ENCODE measurements at regions not wholly inside any gene's neighbourhood (a gene's known extent, or its start where the extent isn't known, plus 50 kb on each side); places are given as distances from the start of the nearest gene placed in this dataset.

DNA sequence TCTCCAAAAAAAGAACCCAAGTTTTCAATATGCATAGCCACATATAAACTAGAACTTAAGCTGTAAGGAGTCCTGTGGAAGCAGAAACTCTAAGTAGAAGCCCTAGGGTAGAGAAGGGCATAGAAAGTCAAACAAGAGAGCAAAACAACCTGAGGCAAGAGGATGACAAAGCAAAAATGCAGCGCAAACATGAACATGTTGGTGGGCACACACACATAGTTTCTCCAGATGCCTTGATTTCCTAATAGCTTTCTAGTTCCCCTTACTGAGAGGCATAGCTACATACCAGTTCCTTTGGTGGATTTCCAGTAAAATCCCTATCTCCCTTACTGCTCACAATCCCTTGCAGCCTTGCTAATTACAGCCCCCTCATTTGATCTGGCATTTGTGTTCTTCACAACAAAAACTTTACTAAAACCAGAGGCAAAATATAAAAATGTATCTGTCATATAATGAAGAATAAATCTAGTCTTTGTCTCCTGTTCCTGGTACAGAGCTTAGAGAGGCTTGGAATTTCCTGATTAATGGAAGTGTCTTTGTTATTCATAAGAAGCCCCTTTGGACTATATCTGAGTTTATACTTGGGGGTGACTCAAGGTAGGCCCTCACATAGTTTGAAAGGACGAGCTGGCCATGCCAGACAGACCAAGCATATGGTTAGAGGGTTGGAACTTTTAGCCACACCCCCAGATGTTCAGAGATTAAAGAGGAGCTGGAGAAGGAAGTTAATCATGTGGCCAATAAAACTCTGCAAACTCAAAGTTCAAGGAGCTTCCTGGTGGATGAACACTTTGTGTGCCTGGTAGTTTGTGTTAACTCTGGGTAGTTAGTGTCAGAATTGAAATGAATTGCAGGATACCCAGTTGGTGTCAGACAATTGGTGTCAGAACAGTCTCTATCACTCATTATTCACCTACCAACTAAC, 52.7 kb upstream of the ZCCHC13 start:
- no peaks in the 10 kb centered on the region for H3K9me3 Mint-ChIP-seq

GRCh38 chrX:74250574-74250973, 53.4 kb upstream of the ZCCHC13 start:
- no peaks in the 10 kb centered on the region for H3K9me3 Mint-ChIP-seq
- no peaks in the 10 kb centered on the region for H3K27me3 Mint-ChIP-seq

More for the DNA sequence above, 52.7 kb upstream of the ZCCHC13 start:
- Mint-ChIP-seq H3K36me3 (ENCODE audit: low read depth) (peaks cover 25% of the 10 kb centered on the region), H3K4me1 (ENCODE audit: low read depth) (peaks cover 34% of the 10 kb centered on the region), H3K27ac (peak overlapping the region; percentile 86), H3K27me3 (no peaks in the 10 kb centered on the region), H3K4me3 (no peak overlapping the region)
- intact Hi-C loops (cut with micrococcal nuclease), result loop anchor here (5.0 kb wide), 1 partner anchor 36 kb away; no protein-coding TSS in a partner anchor

DNA sequence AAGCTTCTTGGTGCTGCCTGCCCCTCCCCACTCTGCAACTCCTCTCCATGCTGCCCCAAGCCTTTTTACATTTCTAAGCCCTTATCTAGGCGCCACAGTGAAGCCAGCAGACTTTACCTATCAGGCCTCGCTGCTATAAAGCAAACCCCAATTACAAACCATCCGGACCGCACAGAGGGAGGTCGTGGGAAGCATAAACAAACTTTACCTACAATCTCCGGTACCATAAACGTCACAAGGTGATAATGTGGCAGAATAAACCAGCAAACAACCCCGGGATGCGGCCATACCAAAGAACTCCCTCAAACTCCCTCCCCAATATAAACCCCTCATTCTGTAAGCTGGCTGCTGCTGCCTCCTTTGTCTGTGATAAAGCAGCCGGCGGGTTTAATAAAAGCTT, 54.0 kb upstream of the ZCCHC13 start:
- peaks cover 34% of the 10 kb centered on the region for H3K4me1 Mint-ChIP-seq (ENCODE audit: low read depth)
- H3K36me3 Mint-ChIP-seq (ENCODE audit: low read depth), result peaks cover 23% of the 10 kb centered on the region
- no peak overlapping the region for H3K4me3 Mint-ChIP-seq
- H3K27me3 Mint-ChIP-seq, result no peaks in the 10 kb centered on the region
- peak overlapping the region; percentile 86 for H3K27ac Mint-ChIP-seq
- intact Hi-C loops (cut with micrococcal nuclease), result loop anchor here (5.0 kb wide), 1 partner anchor 37 kb away; no protein-coding TSS in a partner anchor
- H3K9me3 Mint-ChIP-seq, result no peaks in the 10 kb centered on the region

More at GRCh38 chrX:74250574-74250973, 53.4 kb upstream of the ZCCHC13 start:
- Mint-ChIP-seq H3K27ac (peak overlapping the region; percentile 86), H3K4me3 (no peak overlapping the region), H3K36me3 (ENCODE audit: low read depth) (peaks cover 23% of the 10 kb centered on the region), H3K4me1 (ENCODE audit: low read depth) (peaks cover 34% of the 10 kb centered on the region)
- intact Hi-C loops (cut with micrococcal nuclease), result loop anchor here (5.0 kb wide), 1 partner anchor 37 kb away; no protein-coding TSS in a partner anchor

DNA sequence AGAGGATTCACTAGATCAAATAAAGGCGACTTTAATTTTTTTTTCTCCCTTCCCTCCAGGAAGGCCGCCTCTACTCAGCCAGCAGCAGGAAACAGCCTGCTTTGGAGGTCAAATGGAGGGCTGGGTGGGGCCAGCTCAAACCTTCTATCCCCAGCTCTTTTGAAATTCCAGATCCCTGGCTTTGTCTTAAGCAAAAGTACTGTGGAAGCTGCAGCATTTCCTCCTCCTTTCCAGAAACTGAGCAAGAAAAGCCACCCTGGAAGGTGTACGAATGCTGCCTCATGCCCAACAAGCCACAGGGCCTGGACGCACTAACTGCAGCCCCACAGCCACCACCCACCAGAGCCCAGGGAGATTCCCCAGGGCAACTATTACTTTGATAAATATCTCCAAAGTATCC, 55.1 kb upstream of the ZCCHC13 start:
- peaks cover 24% of the 10 kb centered on the region for H3K4me1 Mint-ChIP-seq (ENCODE audit: low read depth)
- H3K36me3 Mint-ChIP-seq (ENCODE audit: low read depth), result peaks cover 16% of the 10 kb centered on the region
- no peaks in the 10 kb centered on the region for H3K9me3 Mint-ChIP-seq
- peak overlapping the region; percentile 32 for H3K27ac Mint-ChIP-seq
- H3K27me3 Mint-ChIP-seq, result no peaks in the 10 kb centered on the region
- intact Hi-C loops (cut with micrococcal nuclease), result no loop called here
- no peak overlapping the region for H3K4me3 Mint-ChIP-seq

DNA sequence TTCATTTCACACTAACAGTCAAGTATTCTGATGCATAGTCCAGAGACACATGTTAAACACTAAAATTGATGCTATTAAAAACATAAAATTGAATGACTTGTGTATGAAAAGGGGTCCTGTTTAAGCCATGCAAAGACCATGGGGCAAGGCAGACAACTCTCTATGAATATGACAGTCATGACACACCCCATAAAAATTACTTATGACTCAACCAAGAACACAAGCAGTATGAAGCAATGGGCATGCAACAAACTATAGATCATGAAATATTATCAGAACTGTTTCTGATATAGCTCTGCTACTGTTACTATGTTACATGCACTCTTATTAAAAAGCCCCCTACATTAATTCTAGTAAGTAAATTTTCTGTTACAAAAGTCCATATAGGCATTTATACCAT, 57.5 kb upstream of the ZCCHC13 start:
- Mint-ChIP-seq H3K4me3 (no peak overlapping the region), H3K9me3 (no peaks in the 10 kb centered on the region), H3K4me1 (ENCODE audit: low read depth) (peaks cover 21% of the 10 kb centered on the region), H3K27ac (no peak overlapping the region), H3K36me3 (ENCODE audit: low read depth) (peaks cover 38% of the 10 kb centered on the region), H3K27me3 (no peaks in the 10 kb centered on the region)
- intact Hi-C loops (cut with micrococcal nuclease), result no loop called here

GRCh38 chrX:74242484-74243138, 61.4 kb upstream of the ZCCHC13 start:
- Mint-ChIP-seq H3K27ac (no peak overlapping the region), H3K36me3 (ENCODE audit: low read depth) (peaks cover 49% of the 10 kb centered on the region), H3K4me3 (no peak overlapping the region), H3K27me3 (no peaks in the 10 kb centered on the region), H3K9me3 (no peaks in the 10 kb centered on the region), H3K4me1 (ENCODE audit: low read depth) (no peaks in the 10 kb centered on the region)
- intact Hi-C loops (cut with micrococcal nuclease), result no loop called here

- H3K36me3 Mint-ChIP-seq (ENCODE audit: low read depth), result peaks cover 49% of the 10 kb centered on the region
Observed at GRCh38 chrX:74242050-74242449, 61.9 kb upstream of the ZCCHC13 start.

DNA sequence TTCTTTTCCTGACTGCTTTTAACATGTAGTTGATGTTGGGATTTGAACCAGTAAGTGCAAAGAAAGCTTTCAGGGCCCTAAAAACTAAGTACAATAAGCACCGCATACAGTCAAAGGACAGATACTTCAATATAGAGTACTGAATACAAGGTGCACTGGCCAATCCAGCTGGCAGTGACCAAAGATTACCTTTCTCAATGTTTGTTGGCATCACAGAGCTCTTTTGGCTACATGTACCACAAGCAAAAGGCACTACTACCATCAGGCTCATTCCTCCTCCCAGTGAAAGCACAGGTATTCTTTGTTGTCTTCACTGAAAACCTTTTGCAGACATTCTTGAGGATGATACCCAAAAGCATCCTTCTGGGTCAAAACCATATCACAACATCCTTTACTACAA, 65.2 kb upstream of the ZCCHC13 start:
- peaks cover 37% of the 10 kb centered on the region for H3K36me3 Mint-ChIP-seq (ENCODE audit: low read depth)
- H3K4me3 Mint-ChIP-seq, result no peak overlapping the region
- intact Hi-C loops (cut with micrococcal nuclease), result loop anchor here (10.0 kb wide), 1 partner anchor 46 kb away; no protein-coding TSS in a partner anchor
- H3K9me3 Mint-ChIP-seq, result no peaks in the 10 kb centered on the region
- H3K27ac Mint-ChIP-seq, result no peak overlapping the region
- H3K4me1 Mint-ChIP-seq (ENCODE audit: low read depth), result no peaks in the 10 kb centered on the region
- H3K27me3 Mint-ChIP-seq, result no peaks in the 10 kb centered on the region

More at GRCh38 chrX:74242050-74242449, 61.9 kb upstream of the ZCCHC13 start:
- intact Hi-C loops (cut with micrococcal nuclease), result no loop called here
- Mint-ChIP-seq H3K4me1 (ENCODE audit: low read depth) (no peaks in the 10 kb centered on the region), H3K27me3 (no peaks in the 10 kb centered on the region), H3K4me3 (no peak overlapping the region), H3K27ac (no peak overlapping the region), H3K9me3 (no peaks in the 10 kb centered on the region)

GRCh38 chrX:74234818-74235217, 69.2 kb upstream of the ZCCHC13 start:
- intact Hi-C loops (cut with micrococcal nuclease), result loop anchor here (10.0 kb wide), 1 partner anchor 50 kb away; no protein-coding TSS in a partner anchor
- Mint-ChIP-seq H3K9me3 (no peaks in the 10 kb centered on the region), H3K36me3 (ENCODE audit: low read depth) (peaks cover 5% of the 10 kb centered on the region), H3K4me3 (no peak overlapping the region), H3K27ac (no peak overlapping the region), H3K27me3 (no peaks in the 10 kb centered on the region), H3K4me1 (ENCODE audit: low read depth) (no peaks in the 10 kb centered on the region)

- Mint-ChIP-seq H3K27ac (no peak overlapping the region), H3K4me3 (no peak overlapping the region), H3K9me3 (no peaks in the 10 kb centered on the region), H3K27me3 (no peaks in the 10 kb centered on the region), H3K36me3 (ENCODE audit: low read depth) (peaks cover 7% of the 10 kb centered on the region), H3K4me1 (ENCODE audit: low read depth) (no peaks in the 10 kb centered on the region)
- intact Hi-C loops (cut with micrococcal nuclease), result loop anchor here (10.0 kb wide), 1 partner anchor 52 kb away; no protein-coding TSS in a partner anchor
Observed at GRCh38 chrX:74232859-74233258, 71.1 kb upstream of the ZCCHC13 start.

DNA sequence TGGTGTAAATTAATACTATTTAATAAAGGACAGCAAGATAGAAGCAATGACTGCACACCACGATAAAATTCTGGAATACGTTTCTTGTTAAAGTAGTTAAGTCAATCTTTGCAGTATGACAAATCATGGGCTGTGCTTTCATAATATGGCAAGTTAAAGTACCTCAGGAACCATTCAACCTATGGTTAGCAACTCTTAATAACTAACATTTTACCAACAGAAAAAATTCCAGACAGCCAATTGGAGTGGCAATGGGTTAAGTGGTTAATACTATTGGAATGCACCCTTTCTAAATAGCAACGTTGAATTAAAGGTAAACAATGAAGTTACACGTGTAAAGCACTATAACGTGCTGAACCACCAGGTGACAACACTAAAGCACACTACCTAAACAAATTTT, 72.4 kb upstream of the ZCCHC13 start:
- H3K4me3 Mint-ChIP-seq, result no peak overlapping the region
- H3K27ac Mint-ChIP-seq, result no peak overlapping the region
- H3K27me3 Mint-ChIP-seq, result no peaks in the 10 kb centered on the region
- no peaks in the 10 kb centered on the region for H3K9me3 Mint-ChIP-seq
- no peaks in the 10 kb centered on the region for H3K4me1 Mint-ChIP-seq (ENCODE audit: low read depth)
- peaks cover 11% of the 10 kb centered on the region for H3K36me3 Mint-ChIP-seq (ENCODE audit: low read depth)
- intact Hi-C loops (cut with micrococcal nuclease), result loop anchor here (10.0 kb wide), 1 partner anchor 53 kb away; no protein-coding TSS in a partner anchor

GRCh38 chrX:74230094-74230493, 73.9 kb upstream of the ZCCHC13 start:
- Mint-ChIP-seq H3K9me3 (no peaks in the 10 kb centered on the region), H3K36me3 (ENCODE audit: low read depth) (peaks cover 27% of the 10 kb centered on the region), H3K27ac (no peak overlapping the region), H3K27me3 (no peaks in the 10 kb centered on the region), H3K4me3 (no peak overlapping the region), H3K4me1 (ENCODE audit: low read depth) (no peaks in the 10 kb centered on the region)
- intact Hi-C loops (cut with micrococcal nuclease), result loop anchor here (10.0 kb wide), 1 partner anchor 55 kb away; no protein-coding TSS in a partner anchor

- H3K36me3 Mint-ChIP-seq (ENCODE audit: low read depth), result peaks cover 71% of the 10 kb centered on the region
- H3K27me3 Mint-ChIP-seq, result no peaks in the 10 kb centered on the region
- H3K9me3 Mint-ChIP-seq, result no peaks in the 10 kb centered on the region
- H3K27ac Mint-ChIP-seq, result no peak overlapping the region
- intact Hi-C loops (cut with micrococcal nuclease), result no loop called here
- H3K4me1 Mint-ChIP-seq (ENCODE audit: low read depth), result peaks cover 6% of the 10 kb centered on the region
- no peak overlapping the region for H3K4me3 Mint-ChIP-seq
Observed at GRCh38 chrX:74225111-74225510, 78.9 kb upstream of the ZCCHC13 start.

DNA sequence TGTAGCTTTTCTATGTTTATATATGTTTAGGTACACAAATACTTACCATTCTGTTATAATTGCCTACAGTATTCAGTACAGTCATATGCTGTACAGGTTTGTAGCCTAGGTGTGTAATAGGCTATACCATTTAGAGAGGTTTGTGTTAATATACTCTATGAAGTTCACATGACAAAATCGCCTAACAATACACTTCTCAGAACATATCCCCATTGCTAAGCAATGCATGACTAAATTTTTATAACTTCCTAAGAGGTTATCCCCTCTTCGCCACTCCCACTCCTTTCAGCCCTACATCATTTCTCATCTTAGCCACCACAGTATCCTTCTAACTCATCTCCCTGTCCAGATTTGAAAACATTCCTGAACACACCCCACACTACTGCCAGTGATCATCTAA, 83.7 kb upstream of the ZCCHC13 start:
- no peaks in the 10 kb centered on the region for H3K27me3 Mint-ChIP-seq
- H3K27ac Mint-ChIP-seq, result no peak overlapping the region

More for the DNA sequence above, 83.7 kb upstream of the ZCCHC13 start:
- no peak overlapping the region for H3K4me3 Mint-ChIP-seq
- intact Hi-C loops (cut with micrococcal nuclease), result no loop called here
- peaks cover 78% of the 10 kb centered on the region for H3K36me3 Mint-ChIP-seq (ENCODE audit: low read depth)
- H3K4me1 Mint-ChIP-seq (ENCODE audit: low read depth), result peaks cover 6% of the 10 kb centered on the region
- H3K9me3 Mint-ChIP-seq, result no peaks in the 10 kb centered on the region
